H1 (cell line): ENCODE measurements at regions not wholly inside any gene's neighbourhood (a gene's known extent, or its start where the extent isn't known, plus 50 kb on each side); places are given as distances from the start of the nearest gene placed in this dataset.
A peak's percentile ranks its signal among the peaks of the same experiment; 100 is the strongest.

Source experiments
- CTCF ChIA-PET: fragments of 300-600 bp; sonication (Branson Sonifier 250); formaldehyde crosslinking; loops from one replicate; lab custom pipeline; 2021; ENCODE audit not compliant: partially characterized antibody; lab: Charles Lee
- POLR2A ChIA-PET: fragments of 300-600 bp; sonication (Branson Sonifier 250); formaldehyde crosslinking; loops from one replicate; lab custom pipeline; 2021; ENCODE audit warnings: inconsistent platforms; ENCODE audit not compliant: partially characterized antibody; lab: Charles Lee
- DNase-seq, 2 experiments: peaks; one replicate each; pipeline versions ENCODE4 v3.0.0 to v3.0.0-alpha.2; 2010 to 2022; ENCODE audit warnings: low spot score in 2 of 2, low read depth in 1 of 2, mixed read lengths in 1 of 2
- FAIRE-seq: peaks from 2 replicates; lab custom pipeline; 2011; peaks lifted over from hg19 to GRCh38; lab: Jason Lieb, UNC
- H2AFZ ChIP-seq: 2 replicates; pipeline ENCODE4 v1.8.1; 2012; ENCODE audit warnings: low read length, inconsistent platforms
- H2AK5ac ChIP-seq: 2 replicates; pipeline ENCODE4 v1.6.1; 2013; ENCODE audit warnings: low read depth, low read length
- H2BK120ac ChIP-seq: replicated peaks from 2 replicates; pipeline ENCODE3; 2013; ENCODE audit warnings: low read depth, low read length, inconsistent platforms
- H2BK12ac ChIP-seq: 2 replicates; pipeline ENCODE4 v1.6.1; 2013; ENCODE audit warnings: low read depth, low read length
- H2BK15ac ChIP-seq: 2 replicates; pipeline ENCODE4 v1.6.1; 2013; ENCODE audit warnings: low read length
- H2BK20ac ChIP-seq: 2 replicates; pipeline ENCODE4 v1.6.1; 2013; ENCODE audit warnings: low read length
- H2BK5ac ChIP-seq: 2 replicates; pipeline ENCODE4 v1.6.1; 2013; ENCODE audit warnings: low read depth, low read length
- H3K14ac ChIP-seq: 2 replicates; pipeline ENCODE4 v1.6.1; 2013; ENCODE audit warnings: inconsistent platforms; ENCODE audit not compliant: insufficient read length
- H3K18ac ChIP-seq: 2 replicates; pipeline ENCODE4 v1.6.1; 2013; ENCODE audit warnings: low read length; ENCODE audit errors: extremely low read depth
- H3K23ac ChIP-seq: 2 replicates; pipeline ENCODE4 v1.6.1; 2013; ENCODE audit warnings: inconsistent platforms; ENCODE audit not compliant: insufficient read length
- H3K23me2 ChIP-seq: 2 replicates; pipeline ENCODE4 v1.6.1; 2013; ENCODE audit warnings: low read depth, low read length
- H3K27ac ChIP-seq: 2 replicates; pipeline ENCODE4 v1.6.1; 2011; ENCODE audit warnings: low read depth, low read length, inconsistent platforms
- H3K27me3 ChIP-seq, 4 experiments: replicated peaks in 1 of 4; 1 replicate in 1 of 4; 2 replicates in 3 of 4; pipeline versions ENCODE4 v1.6.1 to v1.8.1; 2011 to 2013; ENCODE audit warnings: low read length in 3 of 4, mild to moderate bottlenecking in 3 of 4, inconsistent platforms in 2 of 4, mixed read lengths in 2 of 4, moderate library complexity in 1 of 4; ENCODE audit not compliant: control insufficient read depth in 3 of 4, insufficient read depth in 3 of 4; ENCODE audit errors: extremely low read depth in 1 of 4
- H3K36me3 ChIP-seq, 4 experiments: 2 replicates each; pipeline versions ENCODE4 v1.6.1 to v1.8.1; 2011 to 2013; ENCODE audit warnings: mild to moderate bottlenecking in 4 of 4, low read length in 3 of 4, moderate library complexity in 2 of 4, control low read depth in 1 of 4, inconsistent platforms in 1 of 4; ENCODE audit not compliant: insufficient read depth in 4 of 4, control insufficient read depth in 2 of 4
- H3K4ac ChIP-seq: replicated peaks from 2 replicates; pipeline ENCODE3; 2013; ENCODE audit warnings: low read length, low read depth, mixed read lengths, inconsistent platforms; ENCODE audit not compliant: insufficient read length
- H3K4me1 ChIP-seq, 4 experiments: replicated peaks in 1 of 4; 1 replicate in 1 of 4; 2 replicates in 3 of 4; pipeline versions ENCODE4 v1.6.1 to v1.8.1; 2011 to 2013; ENCODE audit warnings: low read length in 3 of 4, inconsistent platforms in 2 of 4, mixed read lengths in 1 of 4; ENCODE audit not compliant: insufficient read depth in 4 of 4, control insufficient read depth in 3 of 4
- H3K4me2 ChIP-seq, 2 experiments: 2 replicates each; pipeline versions ENCODE4 v1.6.1 to v1.8.1; 2011 to 2013; ENCODE audit warnings: low read depth in 2 of 2, low read length in 2 of 2, control low read depth in 1 of 2, inconsistent platforms in 1 of 2, mild to moderate bottlenecking in 1 of 2; ENCODE audit not compliant: insufficient read depth in 1 of 2
- H3K4me3 ChIP-seq, 4 experiments: fragments of 200-600, 300-600 bp in 1 of 4; sonication (generic), shearing (Covaris generic), sonication (Bioruptor Twin) in 1 of 4; 2 replicates each; pipeline versions ENCODE4 v1.5.1 to v1.8.1; 2011 to 2016; ENCODE audit warnings: low read length in 4 of 4, low read depth in 3 of 4, control low read depth in 2 of 4, inconsistent platforms in 2 of 4, mild to moderate bottlenecking in 2 of 4, mixed read lengths in 1 of 4, moderate library complexity in 1 of 4; ENCODE audit not compliant: insufficient read depth in 2 of 4; ENCODE audit errors: extremely low read depth in 1 of 4
- H3K56ac ChIP-seq: replicated peaks from 2 replicates; pipeline ENCODE3; 2013; ENCODE audit warnings: low read depth, mild to moderate bottlenecking, mixed read lengths, low read length, inconsistent platforms; ENCODE audit not compliant: insufficient read length
- H3K79me1 ChIP-seq: 2 replicates; pipeline ENCODE4 v1.6.1; 2013; ENCODE audit warnings: low read depth, low read length, control low read depth
- H3K79me2 ChIP-seq, 2 experiments: 2 replicates each; pipeline versions ENCODE4 v1.6.1 to v1.8.1; 2012 to 2013; ENCODE audit warnings: low read length in 2 of 2, mild to moderate bottlenecking in 2 of 2, inconsistent platforms in 1 of 2; ENCODE audit not compliant: insufficient read depth in 2 of 2, control insufficient read depth in 1 of 2
- H3K9ac ChIP-seq, 4 experiments: replicated peaks in 1 of 4; 1 replicate in 1 of 4; 2 replicates in 3 of 4; pipeline versions ENCODE4 v1.6.1 to v1.8.1; 2011 to 2013; ENCODE audit warnings: low read depth in 3 of 4, low read length in 3 of 4, control low read depth in 2 of 4, mild to moderate bottlenecking in 2 of 4, moderate library complexity in 2 of 4, inconsistent platforms in 1 of 4; ENCODE audit errors: extremely low read depth in 1 of 4
- H3K9me3 ChIP-seq, 2 experiments: 2 replicates each; pipeline versions ENCODE4 v1.6.1 to v1.8.1; 2012 to 2013; ENCODE audit warnings: mild to moderate bottlenecking in 2 of 2, moderate library complexity in 2 of 2, control low read depth in 1 of 2, inconsistent platforms in 1 of 2, low read depth in 1 of 2, low read length in 1 of 2, mixed read lengths in 1 of 2; ENCODE audit not compliant: insufficient read depth in 2 of 2
- H4K20me1 ChIP-seq, 2 experiments: replicated peaks in 1 of 2; 2 replicates each; pipeline versions ENCODE3 to v1.8.1; 2011 to 2013; ENCODE audit warnings: inconsistent platforms in 2 of 2, low read length in 2 of 2, mild to moderate bottlenecking in 1 of 2; ENCODE audit not compliant: insufficient read depth in 2 of 2, control insufficient read depth in 1 of 2
- H4K5ac ChIP-seq: 2 replicates; pipeline ENCODE4 v1.6.1; 2013; ENCODE audit warnings: low read length, low read depth, mixed read lengths, inconsistent platforms; ENCODE audit not compliant: insufficient read length
- H4K8ac ChIP-seq: 2 replicates; pipeline ENCODE4 v1.8.0; 2013; ENCODE audit warnings: mild to moderate bottlenecking, moderate library complexity, low read length, inconsistent platforms; ENCODE audit not compliant: insufficient read depth; ENCODE audit errors: extremely low read depth
- H4K91ac ChIP-seq: replicated peaks from 2 replicates; pipeline ENCODE3; 2013; ENCODE audit warnings: low read length, mixed read lengths, inconsistent platforms; ENCODE audit not compliant: insufficient read length
- BRCA1 ChIP-seq: IDR thresholded peaks from 2 replicates; pipeline ENCODE4 v1.6.1; 2012; ENCODE audit warnings: low read depth, low read length, improper control_type of control experiment
- WGBS, 2 experiments: shearing (Covaris generic) in 1 of 2; methylation state at CpG; one replicate each; pipeline versions ENCODE4 v1.1.6 to v1.1.7; 2013 to 2015; ENCODE audit warnings: low lambda C conversion rate in 2 of 2, mixed read lengths in 2 of 2, inconsistent platforms in 1 of 2, low coverage in 1 of 2, missing lambda C conversion rate in 1 of 2; ENCODE audit not compliant: insufficient replicate concordance in 2 of 2, insufficient coverage in 1 of 2, insufficient read length in 1 of 2; ENCODE audit errors: extremely low coverage in 1 of 2, missing lambda C conversion rate in 1 of 2; 5-methylcytosine and 5-hydroxymethylcytosine counted together

DNA sequence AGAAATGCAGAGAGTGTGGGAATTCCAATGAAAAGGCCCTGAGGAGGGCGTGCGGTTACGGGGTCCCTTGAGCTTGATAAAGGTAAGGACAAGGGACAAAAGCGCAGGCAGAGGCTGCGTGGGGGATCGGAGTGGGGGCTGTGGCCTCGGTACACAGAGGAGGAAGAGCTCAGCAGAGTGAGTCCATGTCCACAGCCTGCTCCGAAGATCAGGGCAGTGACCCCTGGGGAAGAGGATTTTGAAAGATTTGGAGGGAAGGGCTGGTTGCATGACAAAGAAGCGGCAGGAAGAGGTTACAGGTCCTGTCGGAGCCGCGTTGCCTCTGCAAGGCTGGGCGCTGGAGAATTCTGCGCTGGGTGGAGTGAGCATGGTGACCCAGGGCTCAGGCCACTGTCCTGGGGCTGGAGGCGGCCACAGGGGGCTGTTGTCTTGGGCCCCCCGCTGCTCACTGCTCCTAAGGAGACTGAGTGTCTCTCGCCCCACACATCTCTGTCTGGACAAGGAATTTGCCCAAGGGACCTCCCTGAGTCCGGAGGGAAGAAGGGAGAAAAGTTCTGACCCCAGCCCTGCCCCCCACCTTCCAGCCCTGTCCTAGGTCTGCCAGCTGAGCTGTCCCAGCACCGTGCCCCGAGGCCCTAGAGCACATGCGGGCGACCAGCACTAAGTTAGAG lies 69.8 kb upstream of the INSIG1 start:
- Histone ChIP-seq H2BK5ac (peak overlapping the region; percentile 85; the same call in 1 of the 2 replicates), H4K20me1 (no peaks in the 10 kb centered on the region), H3K4ac (no peak overlapping the region), H2BK120ac (no peak overlapping the region), H3K18ac (peak overlapping the region; percentile 90), H3K79me1 (no peaks in the 10 kb centered on the region), H2BK12ac (0 out of 2 replicates have a peak overlapping the region, but pooled peaks have one; percentile 72), H3K9ac (no peak overlapping the region), H2AK5ac (no peak overlapping the region), H2BK20ac (peak overlapping the region; percentile 86; the same call in 1 of the 2 replicates), H2AFZ (no peak overlapping the region), H3K9me3 (no peaks in the 10 kb centered on the region; a peak in 1 of 4 replicates), H3K23me2 (no peaks in the 10 kb centered on the region), H3K79me2 (no peaks in the 10 kb centered on the region), H3K4me1 (peaks cover 0 to 25% (median 18%) of the 10 kb centered on the region in 4 experiments; a peak in 6 of 7 replicates), H3K4me3 (no peak overlapping the region), H2BK15ac (0 out of 2 replicates have a peak overlapping the region, but pooled peaks have one; percentile 81), H3K14ac (no peak overlapping the region), H3K27me3 (peaks cover 0 to 15% (median 7%) of the 10 kb centered on the region in 4 experiments; a peak in 5 of 7 replicates), H4K8ac (peak overlapping the region; percentile 62), H3K36me3 (no peaks in the 10 kb centered on the region), H3K27ac (no peak overlapping the region), H3K56ac (no peak overlapping the region), H4K5ac (no peak overlapping the region), H4K91ac (peak overlapping the region; percentile 49), H3K23ac (no peak overlapping the region), H3K4me2 (peak overlapping the region; percentile 32 to 35; a peak in 3 of 4 replicates)
- FAIRE-seq (no peak), DNase-seq (peak in 1 of 2 experiments; percentile 53)
- 27% methylated on average over 18 of the region's 22 CpGs; no CpG with 5 or more reads in 1 of the 2 experiments for WGBS, 2 experiments
- CTCF ChIA-PET, result interaction anchor here (0.7 to 1.8 kb wide), 7 partner anchors 9 to 123 kb away, joined by 3 to 10 read pairs (median 3); no protein-coding TSS in a partner anchor
- POLR2A ChIA-PET, result interaction anchor here (0.8 kb wide), 1 partner anchor 69 kb away, joined by 3 read pairs; no protein-coding TSS in a partner anchor
- no peak for TF ChIP-seq BRCA1
